CD14-positive monocyte (primary cell): ENCODE measurements at regions not wholly inside any gene's neighbourhood (a gene's known extent, or its start where the extent isn't known, plus 50 kb on each side); places are given as distances from the start of the nearest gene placed in this dataset.

Experiments
- DNase-seq, 3 donors: peaks; one replicate each; pipeline ENCODE4 v3.0.0-alpha.2; 2011 to 2022
- H2AFZ ChIP-seq: 2 replicates; pipeline ENCODE4 v1.6.0; 2012; ENCODE audit warnings: mild to moderate bottlenecking, low read depth, low read length, inconsistent platforms; ENCODE audit not compliant: insufficient read depth, poor library complexity, severe bottlenecking
- H3K27ac ChIP-seq, 2 donors: 1 replicate in 1 of 2; 2 replicates in 1 of 2; pipeline ENCODE4 v1.5.1; 2012 to 2013; ENCODE audit warnings: low read length in 2 of 2, control low read depth in 1 of 2, inconsistent platforms in 1 of 2, low read depth in 1 of 2, mild to moderate bottlenecking in 1 of 2
- H3K27me3 ChIP-seq, 2 donors: one replicate each; pipeline versions ENCODE4 v1.6.0 to v1.6.1; 2011 to 2013; ENCODE audit warnings: low read length in 2 of 2; ENCODE audit not compliant: control insufficient read depth in 2 of 2, insufficient read depth in 2 of 2
- H3K36me3 ChIP-seq, 2 donors: replicated peaks in 1 of 2; 1 replicate in 1 of 2; 2 replicates in 1 of 2; pipeline versions ENCODE4 v1.5.1 to v1.6.1; 2012 to 2013; ENCODE audit warnings: low read length in 2 of 2, control low read depth in 1 of 2, inconsistent platforms in 1 of 2, mild to moderate bottlenecking in 1 of 2; ENCODE audit not compliant: insufficient read depth in 2 of 2, control insufficient read depth in 1 of 2
- H3K4me1 ChIP-seq, 2 donors: 1 replicate in 1 of 2; 2 replicates in 1 of 2; pipeline versions ENCODE4 v1.5.1 to v1.6.1; 2012 to 2013; ENCODE audit warnings: low read length in 2 of 2, control low read depth in 1 of 2, inconsistent platforms in 1 of 2, mild to moderate bottlenecking in 1 of 2, moderate library complexity in 1 of 2; ENCODE audit not compliant: insufficient read depth in 2 of 2, control insufficient read depth in 1 of 2
- H3K4me2 ChIP-seq: replicated peaks from 2 replicates; pipeline ENCODE3; 2012; ENCODE audit warnings: low read length, moderate library complexity, mild to moderate bottlenecking; ENCODE audit not compliant: poor library complexity, severe bottlenecking; ENCODE audit errors: extremely low read depth
- H3K4me3 ChIP-seq, 3 experiments: fragments of 200-600 bp in 1 of 3; sonication (generic) in 1 of 3; replicated peaks in 1 of 3; 1 replicate in 2 of 3; 2 replicates in 1 of 3; pipeline ENCODE4 v1.5.1; 2011 to 2013; ENCODE audit warnings: low read length in 3 of 3, mild to moderate bottlenecking in 3 of 3, control low read depth in 2 of 3, low read depth in 2 of 3, inconsistent platforms in 1 of 3, moderate library complexity in 1 of 3
- H3K79me2 ChIP-seq: 2 replicates; pipeline ENCODE4 v1.6.0; 2012; ENCODE audit warnings: mild to moderate bottlenecking, control low read depth, inconsistent platforms, low read length, moderate library complexity; ENCODE audit not compliant: insufficient read depth
- H3K9ac ChIP-seq: 2 replicates; pipeline ENCODE4 v1.6.0; 2017; ENCODE audit warnings: low read length, mild to moderate bottlenecking; ENCODE audit not compliant: insufficient read depth, poor library complexity, severe bottlenecking
- H3K9me3 ChIP-seq, 2 donors: replicated peaks in 1 of 2; 1 replicate in 1 of 2; 2 replicates in 1 of 2; pipeline versions ENCODE4 v1.5.1 to v1.6.1; 2012 to 2013; ENCODE audit warnings: low read length in 2 of 2, control low read depth in 1 of 2; ENCODE audit not compliant: control insufficient read depth in 1 of 2, insufficient read depth in 1 of 2
- H4K20me1 ChIP-seq: 2 replicates; pipeline ENCODE4 v1.6.0; 2012; ENCODE audit warnings: mild to moderate bottlenecking, low read length, control low read depth, moderate library complexity; ENCODE audit not compliant: insufficient read depth
- H3K27ac Mint-ChIP-seq, 7 donors: one replicate each; pipeline ENCODE4 v1.8.0; 2020; ENCODE audit warnings: mild to moderate bottlenecking in 7 of 7, mixed read lengths in 7 of 7, moderate library complexity in 6 of 7, inconsistent platforms in 2 of 7
- H3K27me3 Mint-ChIP-seq, 3 donors: one replicate each; pipeline ENCODE4 v1.8.0; 2021 to 2022; ENCODE audit warnings: low read depth in 3 of 3, mild to moderate bottlenecking in 3 of 3, mixed read lengths in 3 of 3, moderate library complexity in 3 of 3, inconsistent platforms in 1 of 3
- H3K36me3 Mint-ChIP-seq, 2 donors: one replicate each; pipeline ENCODE4 v1.8.0; 2020; ENCODE audit warnings: mixed read lengths in 2 of 2, inconsistent platforms in 1 of 2, mild to moderate bottlenecking in 1 of 2
- H3K4me1 Mint-ChIP-seq: one replicate; pipeline ENCODE4 v1.8.0; 2020; ENCODE audit warnings: mild to moderate bottlenecking, mixed read lengths
- H3K4me3 Mint-ChIP-seq, 2 donors: one replicate each; pipeline ENCODE4 v1.8.0; 2020; ENCODE audit warnings: mild to moderate bottlenecking in 2 of 2, mixed read lengths in 2 of 2, moderate library complexity in 1 of 2
- H3K9me3 Mint-ChIP-seq, 7 donors: one replicate each; pipeline ENCODE4 v1.8.0; 2020 to 2022; ENCODE audit warnings: mixed read lengths in 7 of 7, mild to moderate bottlenecking in 6 of 7, moderate library complexity in 6 of 7, inconsistent platforms in 2 of 7
- WGBS: methylation state at CpG from one replicate; pipeline ENCODE4 v1.1.5; 2013; ENCODE audit warnings: missing lambda C conversion rate; ENCODE audit not compliant: insufficient coverage; 5-methylcytosine and 5-hydroxymethylcytosine counted together
- intact Hi-C, 2 donors: fragments of 100-400 bp; cut with micrococcal nuclease; formaldehyde crosslinking; loops; one replicate each; pipeline versions ENCODE4 v1.15.0 to v1.15.1; 2023
- TF ChIP-seq, protein P1 (sequence below): fragments of 200-600 bp; IDR thresholded peaks from one replicate; pipeline ENCODE4 v1.8.0; 2022; ENCODE audit warnings: antibody characterized with exemption, mild to moderate bottlenecking

DNA sequence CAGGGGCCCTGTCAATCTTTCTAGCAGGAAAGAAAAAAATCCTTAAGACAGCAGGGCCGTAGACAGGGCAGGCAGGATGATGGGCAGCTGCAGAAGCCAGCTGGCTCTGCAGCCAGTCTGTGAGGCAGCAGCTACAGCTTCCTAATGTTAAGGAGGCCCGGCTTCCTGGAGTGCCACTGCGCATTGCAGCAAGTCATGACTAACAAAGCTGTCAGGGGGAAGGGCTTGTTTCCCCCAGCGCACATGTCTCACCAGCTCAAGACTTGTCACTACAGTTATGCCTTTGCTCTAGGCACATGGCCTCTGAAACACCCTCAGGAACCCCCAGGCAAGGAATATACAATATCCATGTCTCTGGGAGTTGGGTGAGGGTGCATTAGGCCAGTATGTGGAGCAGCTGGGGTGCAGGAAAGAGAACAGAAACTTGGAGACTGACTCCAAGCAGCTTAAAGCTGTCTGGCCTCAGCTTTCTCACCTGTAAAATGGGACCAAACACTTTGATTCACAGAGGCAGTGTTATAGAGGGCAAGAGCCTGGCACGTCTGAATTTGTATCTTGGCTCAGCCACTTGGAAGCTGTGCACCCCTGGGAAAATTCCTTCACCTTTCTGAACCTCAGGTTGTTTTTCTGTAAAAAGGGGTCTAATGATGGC is 220.0 kb downstream of the HAPSTR1 start:
- TF ChIP-seq, protein P1, sequence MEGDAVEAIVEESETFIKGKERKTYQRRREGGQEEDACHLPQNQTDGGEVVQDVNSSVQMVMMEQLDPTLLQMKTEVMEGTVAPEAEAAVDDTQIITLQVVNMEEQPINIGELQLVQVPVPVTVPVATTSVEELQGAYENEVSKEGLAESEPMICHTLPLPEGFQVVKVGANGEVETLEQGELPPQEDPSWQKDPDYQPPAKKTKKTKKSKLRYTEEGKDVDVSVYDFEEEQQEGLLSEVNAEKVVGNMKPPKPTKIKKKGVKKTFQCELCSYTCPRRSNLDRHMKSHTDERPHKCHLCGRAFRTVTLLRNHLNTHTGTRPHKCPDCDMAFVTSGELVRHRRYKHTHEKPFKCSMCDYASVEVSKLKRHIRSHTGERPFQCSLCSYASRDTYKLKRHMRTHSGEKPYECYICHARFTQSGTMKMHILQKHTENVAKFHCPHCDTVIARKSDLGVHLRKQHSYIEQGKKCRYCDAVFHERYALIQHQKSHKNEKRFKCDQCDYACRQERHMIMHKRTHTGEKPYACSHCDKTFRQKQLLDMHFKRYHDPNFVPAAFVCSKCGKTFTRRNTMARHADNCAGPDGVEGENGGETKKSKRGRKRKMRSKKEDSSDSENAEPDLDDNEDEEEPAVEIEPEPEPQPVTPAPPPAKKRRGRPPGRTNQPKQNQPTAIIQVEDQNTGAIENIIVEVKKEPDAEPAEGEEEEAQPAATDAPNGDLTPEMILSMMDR = no peak
- H3K79me2 ChIP-seq = no peaks in the 10 kb centered on the region
- no peak overlapping the region for H3K27ac ChIP-seq
- WGBS = 0% methylated on average over 3 of the region's 5 CpGs
- H3K4me2 ChIP-seq = no peak overlapping the region
- H3K27me3 ChIP-seq = peaks cover 0 to 3% of the 10 kb centered on the region in 2 donors
- intact Hi-C loops = no loop called here
- Mint-ChIP-seq H3K9me3 (peaks cover 0 to 8% (median 0%) of the 10 kb centered on the region in 7 donors), H3K27me3 (peaks cover 0 to 14% (median 7%) of the 10 kb centered on the region in 3 donors), H3K4me3 (no peak overlapping the region), H3K4me1 (peaks cover 12% of the 10 kb centered on the region), H3K36me3 (no peaks in the 10 kb centered on the region), H3K27ac (peak overlapping the region in 1 of 7 donors; percentile 17)
- H3K36me3 ChIP-seq = no peaks in the 10 kb centered on the region
- DNase-seq = peak in 2 of 3 donors; percentile 27
- no peak overlapping the region for H3K4me3 ChIP-seq
- H4K20me1 ChIP-seq = no peaks in the 10 kb centered on the region
- H3K4me1 ChIP-seq = no peaks in the 10 kb centered on the region
- no peak overlapping the region for H2AFZ ChIP-seq
- no peak overlapping the region for H3K9ac ChIP-seq
- H3K9me3 ChIP-seq = no peaks in the 10 kb centered on the region

DNA sequence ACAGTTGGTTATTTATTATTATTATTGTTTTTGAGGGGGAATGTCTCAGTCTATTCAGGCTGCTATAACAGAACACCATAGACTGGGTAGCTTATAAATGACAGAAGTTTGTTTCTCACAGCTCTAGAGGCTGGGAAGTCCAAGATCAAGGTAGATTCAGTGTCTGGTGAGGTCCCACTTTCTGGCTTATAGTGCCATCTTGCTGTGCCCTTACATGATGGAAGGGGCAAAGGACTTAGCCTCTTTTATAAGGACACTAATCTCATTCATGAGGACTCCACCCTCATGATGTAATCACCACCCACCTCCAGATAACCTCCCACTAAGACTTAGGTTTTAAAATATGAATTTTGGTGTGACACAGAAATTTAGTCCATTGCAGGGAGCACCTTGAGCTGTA is 224.6 kb downstream of the HAPSTR1 start:
- Histone ChIP-seq H3K36me3 (no peaks in the 10 kb centered on the region), H4K20me1 (no peaks in the 10 kb centered on the region), H3K27ac (no peak overlapping the region), H3K27me3 (no peaks in the 10 kb centered on the region), H3K4me2 (no peak overlapping the region), H2AFZ (no peak overlapping the region), H3K9ac (no peak overlapping the region), H3K4me3 (no peak overlapping the region), H3K9me3 (no peaks in the 10 kb centered on the region), H3K79me2 (no peaks in the 10 kb centered on the region), H3K4me1 (no peaks in the 10 kb centered on the region)
- Mint-ChIP-seq H3K9me3 (peaks cover 0 to 13% (median 2%) of the 10 kb centered on the region in 7 donors), H3K27me3 (peaks cover 1 to 7% (median 5%) of the 10 kb centered on the region in 3 donors), H3K4me1 (peaks cover 7% of the 10 kb centered on the region), H3K36me3 (no peaks in the 10 kb centered on the region), H3K4me3 (no peak overlapping the region), H3K27ac (no peak overlapping the region)
- TF ChIP-seq, protein P1 = no peak
- no peak for DNase-seq
- intact Hi-C loops = no loop called here
